ENCODE measurements at regions not wholly inside any gene's neighbourhood (a gene's known extent, or its start where the extent isn't known, plus 50 kb on each side); places are given as distances from the start of the nearest gene placed in this dataset.
A peak's percentile ranks its signal among the peaks of the same experiment; 100 is the strongest.
"Not testable (repeated sequence)": the region's sequence is repeated elsewhere in the genome, so short reads cannot be mapped to it uniquely, and the experiment has no call there.

DNA sequence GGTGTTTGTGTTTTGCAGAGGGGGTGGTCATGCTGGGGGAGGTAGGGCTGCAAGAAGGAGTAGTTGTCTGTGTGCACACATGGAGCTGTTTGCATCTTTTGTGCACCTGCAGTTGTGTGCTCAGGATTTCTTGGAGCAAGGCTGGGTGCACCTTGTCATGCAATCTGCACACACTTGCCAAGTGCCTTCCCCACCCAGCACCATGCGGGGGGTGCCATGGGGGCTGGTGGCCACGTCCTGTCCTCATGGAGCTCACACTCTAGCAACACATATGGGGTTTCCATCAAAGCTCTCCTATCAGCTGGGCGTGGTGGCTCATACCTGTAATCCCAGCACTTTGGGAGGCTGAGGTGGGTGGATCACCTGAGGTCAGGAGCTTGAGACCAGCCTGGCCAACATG lies 111.6 kb downstream of the CRLF3 start:
- DNase-seq (ENCODE audit: low read depth): not testable (repeated sequence)

DNA sequence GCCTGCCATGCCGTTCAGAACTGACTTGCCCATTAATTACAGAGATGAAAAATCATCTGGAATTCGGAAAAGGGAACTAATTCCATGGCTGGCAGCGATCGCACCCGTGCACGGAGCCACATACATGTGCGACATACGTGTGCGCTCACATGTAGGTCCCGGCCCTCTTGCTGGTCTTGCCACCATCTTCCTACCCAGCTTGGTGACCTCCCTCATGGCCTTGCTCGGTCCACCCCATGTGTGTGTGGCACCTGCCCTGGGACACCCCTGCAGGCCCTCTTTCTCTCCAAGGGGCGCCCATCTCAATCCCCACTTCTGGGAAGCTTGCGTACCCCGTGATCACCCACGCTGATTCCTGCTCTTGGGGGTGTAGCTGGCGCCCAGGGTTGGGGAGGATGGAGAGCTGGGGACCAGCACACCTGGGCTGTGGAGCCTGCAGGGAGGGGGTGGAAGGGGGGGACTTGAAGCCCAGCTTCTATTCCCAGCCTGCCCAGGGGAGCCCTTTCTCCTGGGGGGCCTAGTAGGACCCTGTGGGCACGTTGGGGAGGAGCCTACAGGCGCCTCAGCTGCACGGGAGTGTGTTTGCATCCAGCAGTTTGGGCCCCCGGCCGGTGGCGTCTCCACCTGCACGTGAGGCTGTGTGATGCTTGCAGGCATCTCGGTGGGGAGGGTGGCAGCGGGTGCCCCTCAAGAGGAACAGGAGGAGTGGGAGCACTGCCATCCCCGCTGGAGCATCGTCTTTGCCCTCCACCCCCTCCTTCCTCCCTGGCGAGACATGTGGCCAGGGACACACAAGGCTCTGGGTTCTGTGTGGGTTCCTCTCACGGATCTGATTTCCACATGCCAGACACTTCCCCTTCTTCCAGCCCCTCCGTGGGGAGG lies 112.6 kb downstream of the CRLF3 start:
- DNase-seq (ENCODE audit: low read depth): not testable (repeated sequence)

DNA sequence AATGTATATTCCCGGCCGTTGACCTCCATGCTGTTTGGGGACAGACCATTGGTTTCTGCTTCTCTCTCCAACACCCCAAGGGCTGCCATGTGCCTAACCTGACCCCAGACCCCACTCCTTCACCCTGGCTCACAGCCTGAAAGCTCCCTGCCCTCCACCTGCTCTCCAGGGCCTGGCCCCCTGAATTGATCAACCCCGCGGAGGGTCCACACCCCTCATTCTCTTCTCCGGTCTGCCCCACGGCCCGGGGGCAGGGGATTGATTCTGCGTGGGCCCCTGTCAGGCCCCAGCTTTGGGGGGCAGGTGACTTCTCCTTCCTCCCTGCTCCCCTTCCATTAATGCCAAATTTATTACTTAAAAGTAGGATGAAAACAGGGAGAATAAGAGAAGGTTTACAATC lies 113.3 kb downstream of the CRLF3 start:
- not testable (repeated sequence) for DNase-seq (ENCODE audit: low read depth)

DNA sequence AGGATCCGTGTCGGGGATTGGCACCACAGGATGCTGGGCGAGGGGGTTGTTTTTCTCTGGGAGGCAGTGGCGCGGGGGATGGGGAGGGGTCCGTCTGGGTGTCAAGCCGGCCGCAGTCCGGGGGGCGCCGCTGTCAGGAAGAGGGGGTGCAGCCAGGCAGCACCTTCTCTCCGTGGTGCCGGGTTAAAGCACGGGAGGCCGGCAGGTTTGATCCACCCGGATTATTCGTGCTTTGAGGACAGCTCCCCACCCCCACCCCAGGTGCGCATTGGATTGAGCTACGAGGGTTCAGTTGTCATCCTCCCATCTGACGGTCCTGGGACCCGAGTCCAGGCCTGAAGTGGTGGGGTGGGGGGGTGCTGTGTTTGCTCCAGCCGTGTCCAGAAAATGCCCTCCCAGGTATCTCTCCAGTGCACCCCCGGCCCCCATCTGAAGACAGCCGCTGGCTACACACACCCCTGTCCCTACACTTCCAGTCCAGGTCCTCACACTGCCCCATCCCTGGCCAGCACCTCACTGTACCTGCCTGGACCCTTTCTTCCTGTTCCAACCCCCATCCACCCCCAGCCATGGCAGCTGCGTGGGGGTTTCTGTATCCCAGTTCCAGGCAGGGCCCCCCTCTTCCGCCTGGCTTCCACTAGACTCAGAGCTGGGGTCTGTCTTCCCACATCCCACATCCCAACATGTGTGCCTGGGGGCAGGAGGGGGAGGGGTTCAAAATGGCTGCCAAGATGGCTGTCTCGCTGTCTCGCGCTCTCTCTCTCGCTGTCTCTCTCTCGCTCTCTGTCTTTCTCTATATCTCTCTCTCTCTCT lies 114.0 kb downstream of the CRLF3 start:
- not testable (repeated sequence) for DNase-seq (ENCODE audit: low read depth)

DNA sequence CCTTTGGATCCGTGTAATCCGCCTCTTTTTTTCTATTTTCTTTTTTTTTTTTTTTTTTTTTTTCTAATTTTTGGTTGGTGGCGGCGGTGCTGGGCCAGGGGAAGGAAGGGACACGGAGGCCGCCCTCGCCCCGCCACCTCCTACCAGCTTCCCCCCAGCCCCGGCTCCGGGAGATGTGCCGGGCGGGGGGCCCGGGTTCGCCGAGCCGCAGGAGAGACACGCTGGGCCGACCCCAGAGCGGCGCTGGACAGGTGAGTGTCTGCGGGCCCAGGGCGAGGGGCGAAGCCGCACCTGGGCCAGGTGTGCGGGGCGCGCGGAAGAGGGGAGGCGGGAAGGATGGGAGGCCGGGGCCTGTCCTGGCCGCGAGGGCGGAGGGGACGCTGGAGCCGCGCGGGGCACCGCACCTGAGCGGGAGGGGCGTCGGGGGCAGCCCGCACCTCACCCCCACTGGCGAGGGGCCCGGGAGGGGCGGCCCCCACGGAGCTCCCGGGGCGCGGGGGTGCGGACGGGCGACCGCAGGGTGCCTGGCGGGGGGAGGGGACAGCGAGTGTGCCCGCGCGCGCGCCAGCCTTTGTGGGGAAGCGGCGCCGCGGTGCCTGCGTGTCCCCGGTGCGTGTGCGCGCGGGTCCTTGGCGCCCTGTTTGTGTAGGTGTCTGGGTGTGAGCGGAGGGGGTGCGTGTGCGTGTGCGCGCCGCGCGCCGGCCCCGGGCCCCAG lies 114.8 kb downstream of the CRLF3 start:
- not testable (repeated sequence) for DNase-seq (ENCODE audit: low read depth)

DNA sequence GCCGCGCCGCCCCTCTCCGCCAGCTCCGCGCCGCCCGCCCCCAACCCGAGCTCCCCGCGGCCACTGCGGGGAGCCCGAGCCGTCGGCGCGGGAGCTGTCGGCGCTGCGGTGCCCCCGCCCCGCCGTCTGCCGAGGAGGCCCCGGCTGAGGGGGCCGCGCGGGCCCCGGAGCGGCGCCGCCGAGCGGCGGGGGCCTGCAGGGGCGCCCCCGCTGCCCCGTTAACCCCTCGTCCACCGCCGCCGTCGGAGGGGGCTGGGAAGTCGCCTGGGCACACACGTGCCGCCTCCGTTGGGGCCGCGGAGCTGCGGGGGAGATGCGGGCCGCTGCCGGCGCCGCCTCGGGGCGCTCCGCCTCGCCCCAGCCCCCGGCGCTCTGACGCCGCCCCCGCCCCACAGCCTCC lies 115.4 kb downstream of the CRLF3 start:
- DNase-seq (ENCODE audit: low read depth): not testable (repeated sequence)

DNA sequence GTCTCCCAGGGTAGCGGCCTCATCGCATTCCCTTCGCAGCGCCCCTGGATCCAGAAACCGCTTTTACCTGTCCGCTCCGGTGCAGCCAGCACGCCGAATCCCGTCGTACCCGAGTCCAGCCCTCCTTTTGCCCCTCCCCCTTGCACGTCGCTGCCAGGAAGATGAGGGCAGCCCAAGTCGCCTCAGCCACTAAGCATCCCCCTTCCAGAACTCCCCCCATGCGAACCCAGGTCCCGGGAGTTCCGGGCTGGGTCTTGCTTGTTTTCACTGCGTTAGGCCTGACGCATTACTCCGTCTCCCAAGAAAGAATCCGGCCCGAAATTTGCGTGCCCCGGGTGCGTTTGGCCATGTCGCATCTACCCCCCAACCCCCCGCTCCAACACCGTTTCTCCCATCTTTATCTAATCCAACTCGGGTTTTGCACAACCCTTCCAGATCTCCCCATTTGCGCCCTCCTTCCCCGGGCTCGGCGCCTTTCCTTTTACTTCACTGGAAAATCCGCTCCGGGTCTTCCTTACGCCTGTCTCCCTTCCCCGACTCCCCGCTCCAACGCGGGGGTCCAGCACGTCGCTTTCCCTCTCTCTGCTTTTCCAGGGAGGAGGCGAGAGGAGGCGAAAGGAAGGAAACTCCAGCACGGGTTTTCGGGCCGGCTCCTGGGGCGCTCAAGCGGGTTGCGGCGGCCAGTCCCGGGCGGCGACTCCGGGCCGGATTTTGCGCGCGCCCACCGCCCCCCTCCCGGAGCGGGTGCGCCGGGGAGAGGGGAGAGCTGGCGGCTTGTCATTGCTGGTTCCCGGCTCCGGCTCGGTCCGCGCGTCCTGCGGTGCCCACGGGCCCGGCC lies 116.0 kb downstream of the CRLF3 start:
- DNase-seq (ENCODE audit: low read depth): peak; percentile 93

DNA sequence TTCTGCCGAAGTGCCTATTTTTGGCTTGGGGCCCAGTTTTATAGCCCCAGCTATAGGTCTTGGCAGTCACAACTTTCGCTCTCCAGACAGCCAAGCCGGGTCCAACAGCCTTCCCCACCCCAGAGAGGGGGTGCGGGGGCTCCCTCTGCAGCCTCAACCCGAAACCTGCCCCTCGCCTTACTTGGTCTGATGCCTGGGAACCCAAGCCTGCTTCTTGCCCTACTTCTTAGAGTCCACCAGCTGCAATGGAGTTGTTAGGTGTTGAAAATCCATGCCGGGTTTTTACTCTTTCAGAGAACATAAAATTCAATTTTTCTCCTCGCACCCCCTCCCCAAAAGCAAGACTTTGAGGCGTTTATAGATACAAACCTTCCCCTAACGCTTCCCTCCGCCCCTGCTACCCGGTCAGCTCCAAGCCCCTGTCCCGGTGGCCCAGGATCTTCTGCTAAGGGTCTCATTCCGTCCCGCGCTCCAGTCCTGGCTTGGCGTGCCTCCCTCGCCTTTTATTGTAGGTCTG lies 116.7 kb downstream of the CRLF3 start:
- DNase-seq (ENCODE audit: low read depth): not testable (repeated sequence)

DNA sequence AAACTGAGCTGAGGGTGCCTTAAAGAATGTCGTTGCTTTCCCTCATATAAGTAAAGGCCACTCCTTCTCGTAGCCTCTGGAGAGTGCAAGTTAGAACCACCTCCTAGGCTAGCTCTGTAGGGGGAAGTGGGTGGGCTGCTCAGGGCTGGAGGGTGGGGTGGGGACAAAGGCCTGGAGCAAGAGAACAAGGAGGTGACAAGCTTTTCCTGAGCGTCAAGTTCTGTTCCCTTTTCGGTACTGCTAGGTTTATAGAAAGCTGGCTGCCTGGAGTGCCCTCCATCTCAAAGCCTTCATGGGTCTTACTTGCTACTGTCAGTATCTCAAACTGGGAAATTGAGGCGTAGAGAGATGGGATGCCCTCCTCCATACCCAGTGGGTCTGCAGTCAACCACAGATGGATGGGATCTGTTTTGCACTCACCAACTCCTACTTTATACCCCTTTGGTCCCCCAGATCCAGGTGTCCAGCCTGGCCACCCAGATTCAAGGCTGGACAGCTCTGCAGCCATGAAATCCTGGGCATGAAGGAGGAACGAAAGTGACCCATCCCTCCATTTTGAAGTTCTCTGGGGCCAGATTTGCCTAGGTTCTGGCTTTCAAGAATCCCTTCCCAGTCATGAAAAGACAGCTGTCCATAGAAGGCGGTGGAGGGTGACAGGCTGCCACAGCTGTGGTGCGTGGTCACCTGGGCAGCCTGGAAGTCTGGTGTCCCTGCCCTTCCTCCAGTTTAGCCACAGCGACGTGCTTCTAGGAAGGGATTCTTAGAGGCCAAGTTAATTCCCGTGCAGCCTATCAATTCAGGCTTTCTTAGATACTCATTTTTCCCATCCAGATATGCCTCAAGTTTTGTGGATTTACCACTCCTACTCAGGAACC lies 117.8 kb downstream of the CRLF3 start:
- peak; percentile 31 for DNase-seq (ENCODE audit: low read depth)

DNA sequence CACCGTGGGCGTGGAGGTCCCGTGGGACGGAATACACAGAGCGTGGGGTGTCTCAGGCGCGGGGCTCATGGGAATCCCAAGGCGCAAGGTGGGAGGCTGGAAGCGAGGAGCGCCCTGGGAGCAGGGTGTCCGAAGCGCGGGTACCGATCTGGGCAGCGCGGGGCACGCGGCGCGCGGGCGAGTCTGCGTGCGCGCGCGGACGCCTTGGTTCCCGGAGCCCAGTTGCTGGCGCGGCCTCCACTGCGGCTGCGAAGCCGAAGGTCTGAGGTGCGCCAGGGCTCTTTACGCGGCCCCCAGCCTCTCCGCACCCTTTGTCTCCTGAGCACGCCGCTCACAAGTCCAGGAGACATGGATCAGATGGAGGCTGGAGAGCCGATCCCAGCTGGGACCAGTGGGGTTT lies 118.5 kb downstream of the CRLF3 start:
- not testable (repeated sequence) for DNase-seq (ENCODE audit: low read depth)

DNA sequence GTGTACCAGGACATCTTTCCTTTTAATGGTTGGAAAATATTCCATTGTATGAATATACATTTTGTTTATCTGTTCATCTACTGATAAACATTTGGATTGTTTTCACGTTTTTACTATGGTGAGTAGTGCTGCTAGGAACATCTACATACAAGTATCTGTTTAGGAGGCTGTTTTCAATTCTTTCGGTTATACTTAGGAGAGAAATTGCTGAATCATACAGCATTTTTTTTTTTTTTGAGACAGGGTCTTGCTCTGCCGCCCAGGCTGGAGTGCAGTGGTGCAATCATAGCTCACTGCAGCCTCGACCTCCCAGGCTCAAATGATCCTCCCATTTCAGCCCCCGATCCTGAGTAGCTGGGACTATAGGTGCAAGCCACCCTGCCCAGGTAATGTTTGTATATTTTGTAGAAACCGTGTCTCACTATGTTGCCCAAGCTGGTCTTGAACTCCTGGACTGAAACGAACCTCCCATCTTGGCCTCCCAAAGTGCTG lies 122.9 kb downstream of the CRLF3 start:
- no peak for DNase-seq (ENCODE audit: low read depth)

DNA sequence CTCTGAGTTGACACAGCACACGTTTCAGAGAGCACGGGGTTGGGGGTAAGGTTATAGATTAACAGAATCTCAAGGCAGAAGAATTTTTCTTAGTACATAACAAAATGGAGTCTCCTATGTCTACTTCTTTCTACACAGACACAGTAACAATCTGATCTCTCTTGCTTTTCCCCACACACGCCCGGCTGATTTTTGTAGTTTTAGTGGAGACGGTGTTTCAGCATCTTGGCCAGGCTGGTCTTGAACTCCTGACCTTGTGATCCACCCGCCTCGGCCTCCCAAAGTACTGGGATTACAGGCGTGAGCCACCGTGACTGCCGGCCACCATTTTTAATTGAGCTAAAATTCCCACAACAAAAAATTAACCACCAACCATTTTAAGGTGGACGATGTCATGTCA lies 123.7 kb downstream of the CRLF3 start:
- not testable (repeated sequence) for DNase-seq (ENCODE audit: low read depth)

DNA sequence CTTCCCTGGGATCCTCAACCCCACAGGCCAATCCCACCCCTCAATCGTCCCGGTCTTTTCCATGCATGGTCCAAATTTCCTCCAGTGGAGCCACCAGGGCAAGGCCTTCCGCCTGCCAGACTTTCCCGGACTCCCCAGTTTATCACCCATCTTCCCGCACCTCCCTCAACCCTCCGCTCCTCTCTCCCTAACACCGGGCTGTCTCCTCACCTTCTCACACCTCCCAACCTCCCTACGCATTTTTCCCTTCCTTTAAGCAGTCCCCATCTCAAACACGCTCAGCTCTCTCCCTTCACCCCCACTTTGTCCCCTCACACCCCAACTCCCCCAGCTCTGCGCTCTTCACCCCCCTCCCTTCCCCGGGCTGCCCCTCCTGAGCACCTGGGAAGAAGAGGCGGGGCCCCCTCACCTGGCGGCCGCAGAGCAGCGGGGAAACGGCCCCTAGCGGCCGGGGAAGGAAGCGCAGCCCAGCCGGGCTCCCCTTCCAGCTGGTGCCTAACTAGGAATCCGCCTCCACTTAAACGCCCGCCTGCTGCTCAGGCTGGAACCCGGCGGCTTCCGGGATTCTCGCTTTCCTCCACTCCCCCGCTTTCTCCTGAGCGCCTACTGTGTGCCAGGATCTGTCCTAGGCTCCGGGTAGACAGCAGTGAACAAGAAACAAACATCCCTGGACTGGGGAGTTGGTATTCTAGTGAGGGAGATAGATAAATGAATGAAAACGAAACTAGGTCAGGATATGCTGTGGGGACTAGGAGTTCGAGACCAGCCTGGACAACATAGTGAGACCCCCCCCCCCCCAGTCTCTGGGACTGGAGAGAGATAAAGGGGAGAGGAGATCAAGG lies 126.7 kb downstream of the CRLF3 start:
- DNase-seq (ENCODE audit: low read depth): peak; percentile 27

DNA sequence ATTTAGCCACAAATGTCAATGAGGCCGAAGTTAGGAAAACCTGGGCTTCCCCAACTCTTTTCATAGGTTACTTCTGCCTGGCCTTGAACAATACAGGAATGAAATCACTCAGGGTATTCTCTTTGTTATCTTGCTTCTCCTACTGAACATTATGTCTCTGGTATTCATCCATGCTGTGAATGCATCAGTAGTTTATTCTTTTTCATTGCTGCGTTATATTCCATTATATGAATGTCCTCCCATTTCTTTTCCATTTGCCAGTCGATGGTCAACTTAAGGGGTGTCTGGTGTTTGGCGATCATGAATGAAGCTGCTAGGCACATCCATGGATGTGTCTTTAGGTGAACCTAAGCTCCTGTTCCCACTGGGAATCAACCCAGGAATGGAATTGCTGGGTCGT lies 128.3 kb downstream of the CRLF3 start:
- DNase-seq (ENCODE audit: low read depth): no peak

DNA sequence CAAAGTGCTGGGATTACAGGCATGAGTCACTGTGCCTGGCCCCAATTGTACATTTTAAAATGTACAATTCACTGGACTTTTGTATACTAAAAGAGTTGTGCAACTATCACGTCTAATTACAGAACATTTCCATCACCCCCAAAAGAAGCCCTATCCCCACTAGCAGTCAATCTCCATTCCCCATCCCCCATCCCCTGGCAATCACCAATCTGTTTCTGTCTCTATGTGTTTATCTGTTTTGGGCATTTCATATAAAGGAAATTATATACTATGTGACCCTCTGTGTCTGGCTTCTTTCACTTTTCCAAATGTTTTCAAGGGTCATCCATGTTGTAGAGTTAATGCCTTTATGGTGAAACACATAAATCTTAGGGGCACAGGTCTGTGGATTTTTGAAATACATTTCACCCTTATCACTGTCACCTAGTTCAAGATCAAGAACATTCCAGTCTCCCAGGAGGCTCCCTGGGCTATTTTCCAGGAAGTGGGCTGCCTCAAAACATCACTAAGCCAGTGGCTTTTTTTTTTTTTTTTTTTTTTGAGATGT lies 129.2 kb downstream of the CRLF3 start:
- peak; percentile 45 for DNase-seq (ENCODE audit: low read depth)

DNA sequence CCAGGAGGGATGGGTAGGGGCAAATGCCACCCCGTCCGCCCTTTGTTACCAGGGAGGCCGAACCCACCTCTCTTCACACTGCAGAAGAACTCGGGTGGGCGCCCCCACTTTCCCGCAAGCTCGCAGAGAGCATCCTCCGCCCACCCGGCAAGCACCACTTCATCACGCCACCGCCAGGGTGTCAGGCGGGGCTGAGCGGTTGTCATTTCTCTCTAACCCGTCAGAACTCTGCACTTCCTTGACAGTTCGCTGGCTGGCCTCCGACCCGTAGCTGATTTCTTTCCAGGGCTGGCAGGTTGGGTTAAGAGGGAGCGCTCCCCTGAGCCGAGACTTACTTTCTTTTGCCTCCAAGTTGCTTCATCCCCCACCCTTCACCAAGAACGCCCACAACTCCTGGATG lies 130.7 kb downstream of the CRLF3 start:
- DNase-seq (ENCODE audit: low read depth): not testable (repeated sequence)

DNA sequence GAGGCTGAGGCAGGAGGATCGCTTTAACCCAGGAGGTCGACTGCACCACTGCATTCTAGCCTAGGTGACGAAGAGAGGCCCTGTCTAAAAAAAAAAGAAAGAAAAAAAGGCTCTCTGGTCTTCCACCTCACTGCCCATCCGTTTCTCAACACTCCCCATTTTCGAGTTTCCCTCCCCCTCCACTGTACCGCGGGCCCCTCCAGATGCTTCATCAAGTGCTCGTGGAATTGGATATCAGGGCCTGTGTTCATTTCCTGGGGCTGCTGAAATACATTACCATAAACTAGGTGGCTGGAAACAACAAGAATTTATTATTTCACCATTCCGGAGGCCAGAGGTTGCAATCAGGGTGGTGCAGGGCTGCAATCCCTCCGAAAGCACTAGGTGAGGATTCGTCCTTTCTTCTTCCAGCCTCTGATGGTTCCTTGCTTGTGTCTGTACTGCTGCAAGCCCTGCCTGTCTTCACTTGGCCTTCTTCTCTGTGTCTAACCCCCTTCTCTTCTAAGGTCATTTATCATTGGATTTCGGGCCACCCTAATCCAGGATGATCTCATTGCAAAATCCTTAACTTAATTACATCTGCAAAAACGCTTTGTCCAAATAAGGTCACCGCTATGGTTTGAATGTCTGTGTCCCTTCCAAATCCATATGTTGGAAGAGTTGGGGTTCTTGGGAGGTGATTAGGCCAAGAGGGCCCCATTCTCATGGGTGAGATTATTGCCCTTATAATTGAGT lies 135.1 kb downstream of the CRLF3 start:
- not testable (repeated sequence) for DNase-seq (ENCODE audit: low read depth)
